HFFc6 (cell line): ENCODE measurements at regions not wholly inside any gene's neighbourhood (a gene's known extent, or its start where the extent isn't known, plus 50 kb on each side); places are given as distances from the start of the nearest gene placed in this dataset.

Experiments used
- DNase-seq: peaks from one replicate; pipeline ENCODE4 v3.0.0-alpha.2; 2018
- H3K27ac Mint-ChIP-seq: 2 replicates; pipeline ENCODE4 v1.8.0; 2020; ENCODE audit warnings: mild to moderate bottlenecking, mixed read lengths
- H3K27me3 Mint-ChIP-seq: 2 replicates; pipeline ENCODE4 v1.8.0; 2021; ENCODE audit warnings: mild to moderate bottlenecking, moderate library complexity, mixed read lengths; ENCODE audit not compliant: insufficient read depth
- H3K36me3 Mint-ChIP-seq: 2 replicates; pipeline ENCODE4 v1.8.0; 2021; ENCODE audit warnings: low read depth, mixed read lengths
- H3K4me1 Mint-ChIP-seq: 2 replicates; pipeline ENCODE4 v1.8.0; 2020; ENCODE audit warnings: low read depth, mixed read lengths
- H3K4me3 Mint-ChIP-seq: 2 replicates; pipeline ENCODE4 v1.8.0; 2020; ENCODE audit warnings: mild to moderate bottlenecking, moderate library complexity, mixed read lengths
- H3K9me3 Mint-ChIP-seq: 2 replicates; pipeline ENCODE4 v1.8.0; 2020; ENCODE audit warnings: mild to moderate bottlenecking, mixed read lengths
- CTCF ChIP-seq: fragments of 200-600 bp; sonication (generic); IDR thresholded peaks from 2 replicates; pipeline ENCODE4 v1.5.0; 2021; ENCODE audit warnings: antibody characterized with exemption, mild to moderate bottlenecking

GRCh38 chr5:124440471-124440870 lies 306.0 kb downstream of the ZNF608 start:
- Mint-ChIP-seq H3K27me3 (peaks cover 1% of the 10 kb centered on the region), H3K36me3 (no peaks in the 10 kb centered on the region), H3K4me1 (no peaks in the 10 kb centered on the region), H3K4me3 (no peak overlapping the region), H3K9me3 (no peaks in the 10 kb centered on the region), H3K27ac (no peak overlapping the region)
- TF ChIP-seq CTCF = no peak
- DNase-seq = no peak

- Mint-ChIP-seq H3K9me3 (no peaks in the 10 kb centered on the region), H3K36me3 (no peaks in the 10 kb centered on the region), H3K27me3 (peaks cover 1% of the 10 kb centered on the region), H3K4me1 (no peaks in the 10 kb centered on the region), H3K27ac (no peak overlapping the region), H3K4me3 (no peak overlapping the region)
- no peak for DNase-seq
- TF ChIP-seq CTCF = no peak
Observed at GRCh38 chr5:124439609-124440008, 306.8 kb downstream of the ZNF608 start.

GRCh38 chr5:124438903-124439281 lies 307.5 kb downstream of the ZNF608 start:
- Mint-ChIP-seq H3K27me3 (peaks cover 1% of the 10 kb centered on the region), H3K9me3 (peaks cover 5% of the 10 kb centered on the region; the same call in 1 of the 2 replicates), H3K4me3 (no peak overlapping the region), H3K27ac (no peak overlapping the region), H3K4me1 (no peaks in the 10 kb centered on the region), H3K36me3 (no peaks in the 10 kb centered on the region)
- no peak for TF ChIP-seq CTCF
- no peak for DNase-seq

- H3K4me3 Mint-ChIP-seq = no peak overlapping the region; the same call in 1 of the 2 replicates
- DNase-seq = no peak
- H3K27me3 Mint-ChIP-seq = peaks cover 1% of the 10 kb centered on the region
- H3K9me3 Mint-ChIP-seq = peaks cover 5% of the 10 kb centered on the region
- no peak overlapping the region for H3K27ac Mint-ChIP-seq
- H3K4me1 Mint-ChIP-seq = no peaks in the 10 kb centered on the region
- no peak for TF ChIP-seq CTCF
- no peaks in the 10 kb centered on the region for H3K36me3 Mint-ChIP-seq
Observed at GRCh38 chr5:124438026-124438902, 308.2 kb downstream of the ZNF608 start.

- Mint-ChIP-seq H3K27ac (no peak overlapping the region), H3K9me3 (peaks cover 5% of the 10 kb centered on the region), H3K4me1 (no peaks in the 10 kb centered on the region), H3K36me3 (no peaks in the 10 kb centered on the region), H3K4me3 (no peak overlapping the region), H3K27me3 (peaks cover 1% of the 10 kb centered on the region; the same call in 1 of the 2 replicates)
- no peak for TF ChIP-seq CTCF
- DNase-seq = no peak
Observed at GRCh38 chr5:124436294-124436693, 310.1 kb downstream of the ZNF608 start.
